AG04450 (cell line): ENCODE measurements at regions not wholly inside any gene's neighbourhood (a gene's known extent, or its start where the extent isn't known, plus 50 kb on each side); places are given as distances from the start of the nearest gene placed in this dataset.

Experiments
- CTCF ChIA-PET: fragments of 300-600, 350-600 bp; formaldehyde crosslinking; extraction: SDS; loops from one replicate; lab custom pipeline; 2022; ENCODE audit warnings: antibody characterized with exemption, inconsistent platforms; lab: Charles Lee
- POLR2A ChIA-PET: fragments of 350-600 bp; formaldehyde crosslinking; extraction: SDS; loops from one replicate; lab custom pipeline; 2021; ENCODE audit warnings: antibody characterized with exemption, inconsistent platforms; lab: Yijun Ruan, JAX
- DNase-seq: peaks from one replicate; pipeline ENCODE4 v3.0.0-alpha.2; 2011; ENCODE audit warnings: low read depth, low spot score
- H3K27ac ChIP-seq: one replicate; pipeline ENCODE4 v1.5.1; 2012; ENCODE audit warnings: low read depth, low read length, control low read depth
- H3K27me3 ChIP-seq: one replicate; pipeline ENCODE4 v1.6.0; 2012; ENCODE audit warnings: low read length; ENCODE audit not compliant: control insufficient read depth, insufficient read depth
- H3K4me3 ChIP-seq: 2 replicates; pipeline ENCODE4 v1.5.1; 2011; ENCODE audit warnings: mild to moderate bottlenecking, low read depth, low read length, control low read depth
- H3K9me3 ChIP-seq: 2 replicates; pipeline ENCODE4 v1.5.1; 2012; ENCODE audit warnings: low read length; ENCODE audit not compliant: control insufficient read depth, insufficient read depth
- TF ChIP-seq, protein P1 (sequence below): IDR thresholded peaks from 2 replicates; pipeline ENCODE4 v1.5.1; 2011; ENCODE audit warnings: low read depth, low read length, control low read depth, inconsistent platforms

DNA sequence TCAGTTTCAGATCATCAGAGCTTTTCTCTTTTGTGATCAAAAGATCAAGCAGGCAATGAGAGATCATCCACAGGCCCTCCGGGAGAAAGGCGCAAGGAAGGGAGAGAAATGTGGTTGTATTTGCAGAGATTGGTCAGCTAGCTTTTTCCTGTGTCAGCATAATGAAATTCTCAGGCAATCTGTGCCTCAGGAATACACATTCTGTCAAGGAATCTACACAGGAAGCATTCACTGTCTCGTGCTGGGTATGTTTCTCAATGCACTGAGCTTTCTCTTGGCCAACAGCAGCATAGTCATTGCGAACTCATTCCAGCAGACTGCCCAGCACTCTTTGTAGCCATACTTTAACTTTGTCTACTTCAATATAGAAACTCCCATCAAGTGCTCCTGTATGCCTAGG, 413.7 kb downstream of the PPP3CA start:
- no peaks in the 10 kb centered on the region for H3K9me3 ChIP-seq
- H3K4me3 ChIP-seq, result no peak overlapping the region
- TF ChIP-seq, protein P1, sequence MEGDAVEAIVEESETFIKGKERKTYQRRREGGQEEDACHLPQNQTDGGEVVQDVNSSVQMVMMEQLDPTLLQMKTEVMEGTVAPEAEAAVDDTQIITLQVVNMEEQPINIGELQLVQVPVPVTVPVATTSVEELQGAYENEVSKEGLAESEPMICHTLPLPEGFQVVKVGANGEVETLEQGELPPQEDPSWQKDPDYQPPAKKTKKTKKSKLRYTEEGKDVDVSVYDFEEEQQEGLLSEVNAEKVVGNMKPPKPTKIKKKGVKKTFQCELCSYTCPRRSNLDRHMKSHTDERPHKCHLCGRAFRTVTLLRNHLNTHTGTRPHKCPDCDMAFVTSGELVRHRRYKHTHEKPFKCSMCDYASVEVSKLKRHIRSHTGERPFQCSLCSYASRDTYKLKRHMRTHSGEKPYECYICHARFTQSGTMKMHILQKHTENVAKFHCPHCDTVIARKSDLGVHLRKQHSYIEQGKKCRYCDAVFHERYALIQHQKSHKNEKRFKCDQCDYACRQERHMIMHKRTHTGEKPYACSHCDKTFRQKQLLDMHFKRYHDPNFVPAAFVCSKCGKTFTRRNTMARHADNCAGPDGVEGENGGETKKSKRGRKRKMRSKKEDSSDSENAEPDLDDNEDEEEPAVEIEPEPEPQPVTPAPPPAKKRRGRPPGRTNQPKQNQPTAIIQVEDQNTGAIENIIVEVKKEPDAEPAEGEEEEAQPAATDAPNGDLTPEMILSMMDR, result no peak
- DNase-seq, result no peak
- ChIA-PET CTCF (no interaction called here), POLR2A (no interaction called here)
- H3K27me3 ChIP-seq, result no peaks in the 10 kb centered on the region
- no peak overlapping the region for H3K27ac ChIP-seq

DNA sequence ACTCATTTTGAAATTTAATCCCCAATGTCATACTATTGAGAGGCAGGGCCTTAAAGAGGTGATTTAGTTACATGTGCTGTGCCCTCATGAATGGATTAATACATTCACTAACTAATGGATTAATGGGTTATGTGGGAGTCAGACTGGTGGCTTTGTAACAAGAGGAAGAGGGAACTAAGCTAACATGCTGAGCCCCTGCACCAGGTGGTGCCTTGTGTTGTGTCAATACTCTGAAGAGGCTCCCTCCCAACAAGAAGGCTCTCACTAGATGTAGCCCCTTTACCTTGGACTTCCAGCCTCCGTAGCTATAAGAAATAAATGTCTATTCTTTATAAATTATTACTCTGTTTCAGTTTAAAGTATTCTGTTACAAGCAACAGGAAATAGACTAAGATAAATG, 411.9 kb upstream of the EMCN start:
- CTCF ChIA-PET, result no interaction called here
- no peak overlapping the region for H3K4me3 ChIP-seq
- H3K27me3 ChIP-seq, result no peaks in the 10 kb centered on the region
- no peaks in the 10 kb centered on the region for H3K9me3 ChIP-seq
- POLR2A ChIA-PET, result no interaction called here
- no peak overlapping the region for H3K27ac ChIP-seq
- TF ChIP-seq, protein P1, result no peak
- DNase-seq, result no peak

GRCh38 chr4:100929135-100929534, 411.3 kb upstream of the EMCN start:
- Histone ChIP-seq H3K27me3 (no peaks in the 10 kb centered on the region), H3K27ac (no peak overlapping the region), H3K9me3 (no peaks in the 10 kb centered on the region), H3K4me3 (no peak overlapping the region)
- TF ChIP-seq, protein P1, result no peak
- ChIA-PET CTCF (no interaction called here), POLR2A (no interaction called here)
- DNase-seq, result no peak

- POLR2A ChIA-PET, result no interaction called here
Observed at GRCh38 chr4:100926039-100926717, 408.4 kb upstream of the EMCN start.

GRCh38 chr4:100913685-100914084, 395.9 kb upstream of the EMCN start:
- CTCF ChIA-PET, result no interaction called here
- Histone ChIP-seq H3K27me3 (no peaks in the 10 kb centered on the region), H3K27ac (no peak overlapping the region), H3K4me3 (no peak overlapping the region), H3K9me3 (no peaks in the 10 kb centered on the region)
- TF ChIP-seq, protein P1, result no peak
- POLR2A ChIA-PET, result no interaction called here
- no peak for DNase-seq

More at GRCh38 chr4:100926039-100926717, 408.4 kb upstream of the EMCN start:
- Histone ChIP-seq H3K27me3 (no peaks in the 10 kb centered on the region), H3K9me3 (no peaks in the 10 kb centered on the region), H3K27ac (no peak overlapping the region), H3K4me3 (no peak overlapping the region)
- CTCF ChIA-PET, result no interaction called here
- no peak for DNase-seq
- TF ChIP-seq, protein P1, result no peak
